ENCODE measurements at regions not wholly inside any gene's neighbourhood (a gene's known extent, or its start where the extent isn't known, plus 50 kb on each side); places are given as distances from the start of the nearest gene placed in this dataset.

DNA sequence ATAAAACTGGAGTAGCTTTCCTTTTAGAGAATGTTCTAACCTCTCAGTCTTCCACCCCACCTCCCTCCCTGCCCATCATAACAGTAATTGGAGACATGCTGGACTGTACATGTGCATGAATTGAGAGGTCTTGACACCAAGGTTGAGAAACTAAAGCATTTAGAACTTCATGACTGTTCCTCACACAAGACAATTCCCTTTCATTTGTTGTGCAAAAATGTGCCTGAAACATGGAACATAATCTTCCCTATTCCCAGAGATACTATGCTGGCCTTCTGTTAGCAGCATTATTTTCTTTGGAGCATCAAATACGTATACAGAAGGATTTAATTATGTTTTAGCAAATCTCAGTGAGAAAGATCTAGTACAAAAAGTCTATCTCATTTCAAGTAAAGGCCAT lies 97.5 kb upstream of the KCNE2 start:
- Histone ChIP-seq H3K4me3 (ENCODE audit: low read depth in 1 of 2, low read length in 1 of 2) (no peak overlapping the region), H3K4me1 (ENCODE audit: control insufficient read depth in 1 of 2, insufficient read depth in 1 of 2, low read depth in 1 of 2, low read length in 1 of 2) (no peaks in the 10 kb centered on the region), H3K27ac (no peak overlapping the region), H3K27me3 (no peaks in the 10 kb centered on the region), H3K9me3 (no peaks in the 10 kb centered on the region), H3K36me3 (no peaks in the 10 kb centered on the region)
- TF ChIP-seq, protein P1, sequence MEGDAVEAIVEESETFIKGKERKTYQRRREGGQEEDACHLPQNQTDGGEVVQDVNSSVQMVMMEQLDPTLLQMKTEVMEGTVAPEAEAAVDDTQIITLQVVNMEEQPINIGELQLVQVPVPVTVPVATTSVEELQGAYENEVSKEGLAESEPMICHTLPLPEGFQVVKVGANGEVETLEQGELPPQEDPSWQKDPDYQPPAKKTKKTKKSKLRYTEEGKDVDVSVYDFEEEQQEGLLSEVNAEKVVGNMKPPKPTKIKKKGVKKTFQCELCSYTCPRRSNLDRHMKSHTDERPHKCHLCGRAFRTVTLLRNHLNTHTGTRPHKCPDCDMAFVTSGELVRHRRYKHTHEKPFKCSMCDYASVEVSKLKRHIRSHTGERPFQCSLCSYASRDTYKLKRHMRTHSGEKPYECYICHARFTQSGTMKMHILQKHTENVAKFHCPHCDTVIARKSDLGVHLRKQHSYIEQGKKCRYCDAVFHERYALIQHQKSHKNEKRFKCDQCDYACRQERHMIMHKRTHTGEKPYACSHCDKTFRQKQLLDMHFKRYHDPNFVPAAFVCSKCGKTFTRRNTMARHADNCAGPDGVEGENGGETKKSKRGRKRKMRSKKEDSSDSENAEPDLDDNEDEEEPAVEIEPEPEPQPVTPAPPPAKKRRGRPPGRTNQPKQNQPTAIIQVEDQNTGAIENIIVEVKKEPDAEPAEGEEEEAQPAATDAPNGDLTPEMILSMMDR (IDR thresholded peaks at IDR 0.05), result no peak

DNA sequence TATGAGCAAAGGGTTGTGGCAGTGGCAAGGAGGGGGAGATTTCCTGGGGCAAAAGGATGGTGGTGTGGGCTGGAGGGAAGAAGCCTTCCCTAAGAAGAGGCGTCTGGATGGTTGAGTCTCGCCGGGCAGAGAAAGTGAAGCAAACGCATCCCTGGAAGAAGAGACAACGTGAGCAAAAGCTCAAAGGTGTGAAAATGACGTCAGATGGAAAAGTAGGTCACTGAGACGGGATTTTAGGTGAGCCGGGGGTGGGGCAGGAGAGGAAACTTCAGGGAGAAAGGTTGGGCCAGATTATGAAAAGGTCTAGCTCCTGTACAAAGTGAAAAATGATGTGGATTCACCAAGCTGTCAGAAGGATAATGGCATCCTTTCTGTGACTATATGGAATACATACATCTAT lies 95.3 kb upstream of the KCNE2 start:
- H3K9me3 ChIP-seq, result no peaks in the 10 kb centered on the region
- H3K27me3 ChIP-seq, result no peaks in the 10 kb centered on the region
- H3K4me1 ChIP-seq (ENCODE audit: control insufficient read depth in 1 of 2, insufficient read depth in 1 of 2, low read depth in 1 of 2, low read length in 1 of 2), result no peaks in the 10 kb centered on the region
- TF ChIP-seq, protein P1 (IDR thresholded peaks at IDR 0.05), result no peak
- H3K4me3 ChIP-seq (ENCODE audit: low read depth in 1 of 2, low read length in 1 of 2), result no peak overlapping the region
- no peak overlapping the region for H3K27ac ChIP-seq
- H3K36me3 ChIP-seq, result no peaks in the 10 kb centered on the region

DNA sequence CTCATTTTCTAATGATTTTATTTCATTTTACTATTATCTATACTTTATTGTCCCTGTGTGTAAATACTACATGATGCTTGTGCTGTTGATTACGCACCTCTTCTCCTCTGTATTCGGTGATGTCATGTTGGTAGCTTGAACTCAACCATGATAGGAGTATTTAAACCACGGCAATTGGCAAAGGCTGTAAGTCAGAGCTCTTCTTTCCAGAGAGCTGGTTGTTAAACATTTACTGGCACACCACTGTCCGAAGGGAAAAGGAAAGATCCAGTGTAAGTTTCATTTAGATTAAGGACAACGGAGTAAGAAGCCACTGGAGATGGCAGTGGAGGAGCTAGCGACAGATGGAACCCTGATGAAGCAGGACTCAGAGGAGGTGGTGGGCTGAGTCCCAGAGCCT lies 93.4 kb upstream of the KCNE2 start:
- Histone ChIP-seq H3K4me1 (ENCODE audit: control insufficient read depth in 1 of 2, insufficient read depth in 1 of 2, low read depth in 1 of 2, low read length in 1 of 2) (no peaks in the 10 kb centered on the region), H3K36me3 (no peaks in the 10 kb centered on the region), H3K27me3 (no peaks in the 10 kb centered on the region), H3K9me3 (no peaks in the 10 kb centered on the region), H3K4me3 (ENCODE audit: low read depth in 1 of 2, low read length in 1 of 2) (no peak overlapping the region), H3K27ac (no peak overlapping the region)
- TF ChIP-seq, protein P1 (IDR thresholded peaks at IDR 0.05), result no peak

DNA sequence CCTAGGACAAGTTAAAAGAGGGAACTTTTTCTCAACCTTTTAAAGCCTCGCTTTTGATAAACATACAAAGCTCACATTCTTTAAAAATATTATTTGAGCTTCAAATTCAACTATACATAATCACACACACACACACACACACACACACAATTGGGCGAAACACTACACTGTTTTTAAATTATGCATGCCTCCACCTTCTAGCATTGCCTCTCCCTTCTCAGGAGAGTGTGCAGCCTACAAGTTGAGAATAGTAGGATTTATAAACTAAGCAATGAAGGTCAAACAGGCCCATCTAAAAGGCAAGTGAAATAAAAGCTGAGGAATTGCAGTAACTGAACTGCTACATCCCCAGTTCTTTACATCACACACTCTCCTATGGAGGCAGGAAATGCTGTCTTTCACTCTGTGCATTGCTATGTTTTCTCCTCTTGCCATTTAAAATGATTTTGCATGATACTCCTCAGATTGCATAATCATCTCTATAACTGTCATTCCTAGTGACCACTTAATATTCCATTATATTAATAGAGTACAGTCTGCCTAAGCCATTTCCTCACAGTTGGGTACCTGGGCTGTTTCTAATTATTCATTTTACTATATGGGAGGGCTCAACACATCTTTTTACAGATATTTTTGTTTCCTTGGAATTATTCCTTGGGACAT lies 92.5 kb upstream of the KCNE2 start:
- Histone ChIP-seq H3K4me3 (ENCODE audit: low read depth in 1 of 2, low read length in 1 of 2) (no peak overlapping the region), H3K36me3 (no peaks in the 10 kb centered on the region), H3K9me3 (no peaks in the 10 kb centered on the region), H3K4me1 (ENCODE audit: control insufficient read depth in 1 of 2, insufficient read depth in 1 of 2, low read depth in 1 of 2, low read length in 1 of 2) (no peaks in the 10 kb centered on the region), H3K27me3 (no peaks in the 10 kb centered on the region), H3K27ac (no peak overlapping the region)
- TF ChIP-seq, protein P1 (IDR thresholded peaks at IDR 0.05), result no peak

DNA sequence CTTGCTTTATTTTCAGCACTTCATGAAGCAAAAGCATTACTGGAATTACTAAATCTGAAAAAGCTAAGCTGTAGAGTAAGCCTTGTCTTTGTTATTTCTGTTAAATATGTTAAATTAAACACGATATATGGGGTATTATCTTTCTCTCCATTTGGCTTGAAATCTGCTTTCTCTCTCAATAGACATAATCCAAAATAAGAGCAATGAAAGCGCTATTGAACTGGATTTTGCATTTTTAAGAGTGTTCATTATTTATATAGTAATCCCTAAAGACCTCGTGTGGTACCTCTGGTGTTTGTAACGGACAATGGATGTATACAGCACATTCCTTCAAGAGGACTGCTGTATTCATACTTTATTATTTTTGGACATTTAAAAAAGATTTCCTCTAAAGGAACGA lies 91.5 kb upstream of the KCNE2 start:
- Histone ChIP-seq H3K9me3 (no peaks in the 10 kb centered on the region), H3K4me1 (ENCODE audit: control insufficient read depth in 1 of 2, insufficient read depth in 1 of 2, low read depth in 1 of 2, low read length in 1 of 2) (no peaks in the 10 kb centered on the region)

More for the DNA sequence above, 91.5 kb upstream of the KCNE2 start:
- H3K4me3 ChIP-seq (ENCODE audit: low read depth in 1 of 2, low read length in 1 of 2), result no peak overlapping the region
- TF ChIP-seq, protein P1 (IDR thresholded peaks at IDR 0.05), result no peak
- H3K36me3 ChIP-seq, result no peaks in the 10 kb centered on the region
- H3K27ac ChIP-seq, result no peak overlapping the region
- no peaks in the 10 kb centered on the region for H3K27me3 ChIP-seq

Measured in neutrophil (primary cell).